Vagina (tissue), 2 donors: ENCODE measurements at regions not wholly inside any gene's neighbourhood (a gene's known extent, or its start where the extent isn't known, plus 50 kb on each side); places are given as distances from the start of the nearest gene placed in this dataset.

Experiments
- POLR2AphosphoS5 ChIP-seq, 2 donors: sonication (generic); formaldehyde crosslinking; IDR thresholded peaks; one replicate each; pipeline ENCODE4 v1.9.0; 2017; ENCODE audit warnings: antibody characterized with exemption in 2 of 2, mild to moderate bottlenecking in 2 of 2, low read depth in 1 of 2; ENCODE audit not compliant: insufficient read depth in 1 of 2
- TF ChIP-seq, protein P1 (sequence below), 3 experiments: fragments of 450-650 bp in 2 of 3; fragments of 200-600 bp in 1 of 3; sonication (generic) in 1 of 3; IDR thresholded peaks; one replicate each; pipeline ENCODE4 v1.5.1; 2017 to 2019; ENCODE audit warnings: antibody characterized with exemption in 3 of 3, mild to moderate bottlenecking in 2 of 3, moderate library complexity in 2 of 3

DNA sequence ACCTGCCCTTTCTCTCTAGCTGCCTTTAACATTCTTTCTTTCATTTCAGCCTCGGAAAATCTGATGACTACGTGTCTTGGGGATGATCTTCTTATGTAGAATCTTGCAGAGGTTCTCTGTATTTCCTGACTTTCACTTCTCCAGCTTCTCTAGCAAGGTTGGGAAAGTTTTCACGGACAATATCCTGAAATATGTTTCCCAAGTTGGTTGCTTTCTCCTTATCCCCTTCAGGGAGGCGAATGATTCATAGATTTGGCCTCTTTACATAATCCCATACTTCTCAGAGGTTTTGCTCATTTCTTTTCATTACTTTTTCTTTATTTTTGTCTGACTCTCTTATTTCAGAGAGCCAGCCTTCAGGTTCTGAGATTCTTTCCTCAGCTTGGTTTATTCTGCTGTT, 62.1 kb upstream of the CCDC54 start:
- TF ChIP-seq, protein P1, sequence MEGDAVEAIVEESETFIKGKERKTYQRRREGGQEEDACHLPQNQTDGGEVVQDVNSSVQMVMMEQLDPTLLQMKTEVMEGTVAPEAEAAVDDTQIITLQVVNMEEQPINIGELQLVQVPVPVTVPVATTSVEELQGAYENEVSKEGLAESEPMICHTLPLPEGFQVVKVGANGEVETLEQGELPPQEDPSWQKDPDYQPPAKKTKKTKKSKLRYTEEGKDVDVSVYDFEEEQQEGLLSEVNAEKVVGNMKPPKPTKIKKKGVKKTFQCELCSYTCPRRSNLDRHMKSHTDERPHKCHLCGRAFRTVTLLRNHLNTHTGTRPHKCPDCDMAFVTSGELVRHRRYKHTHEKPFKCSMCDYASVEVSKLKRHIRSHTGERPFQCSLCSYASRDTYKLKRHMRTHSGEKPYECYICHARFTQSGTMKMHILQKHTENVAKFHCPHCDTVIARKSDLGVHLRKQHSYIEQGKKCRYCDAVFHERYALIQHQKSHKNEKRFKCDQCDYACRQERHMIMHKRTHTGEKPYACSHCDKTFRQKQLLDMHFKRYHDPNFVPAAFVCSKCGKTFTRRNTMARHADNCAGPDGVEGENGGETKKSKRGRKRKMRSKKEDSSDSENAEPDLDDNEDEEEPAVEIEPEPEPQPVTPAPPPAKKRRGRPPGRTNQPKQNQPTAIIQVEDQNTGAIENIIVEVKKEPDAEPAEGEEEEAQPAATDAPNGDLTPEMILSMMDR (IDR thresholded peaks at IDR 0.05): no peak
- TF ChIP-seq POLR2AphosphoS5 (IDR thresholded peaks at IDR 0.05; ENCODE audit: insufficient read depth in 1 of 2, low read depth in 1 of 2): no peak
